ENCODE measurements at regions not wholly inside any gene's neighbourhood (a gene's known extent, or its start where the extent isn't known, plus 50 kb on each side); places are given as distances from the start of the nearest gene placed in this dataset.

DNA sequence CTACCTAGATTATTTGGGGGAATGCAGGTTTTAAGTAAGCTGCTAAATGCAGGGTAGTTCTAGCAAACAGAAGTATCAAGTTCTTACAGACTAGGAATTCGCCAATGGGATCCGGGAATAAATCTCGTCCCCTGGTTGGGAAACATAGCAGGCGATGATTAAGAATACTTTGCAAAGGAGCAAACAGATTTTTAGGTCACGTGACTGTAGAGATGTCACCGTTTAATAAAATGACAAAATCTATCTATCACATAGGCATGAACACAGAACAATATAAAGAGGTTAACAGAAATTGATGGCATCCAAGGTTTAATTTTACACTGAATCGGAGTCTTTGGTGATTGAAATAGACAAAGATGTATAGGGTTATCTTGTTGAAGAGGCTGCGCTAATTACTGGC is 664.1 kb downstream of the BCL11A start:
- TF ChIP-seq, protein P1, sequence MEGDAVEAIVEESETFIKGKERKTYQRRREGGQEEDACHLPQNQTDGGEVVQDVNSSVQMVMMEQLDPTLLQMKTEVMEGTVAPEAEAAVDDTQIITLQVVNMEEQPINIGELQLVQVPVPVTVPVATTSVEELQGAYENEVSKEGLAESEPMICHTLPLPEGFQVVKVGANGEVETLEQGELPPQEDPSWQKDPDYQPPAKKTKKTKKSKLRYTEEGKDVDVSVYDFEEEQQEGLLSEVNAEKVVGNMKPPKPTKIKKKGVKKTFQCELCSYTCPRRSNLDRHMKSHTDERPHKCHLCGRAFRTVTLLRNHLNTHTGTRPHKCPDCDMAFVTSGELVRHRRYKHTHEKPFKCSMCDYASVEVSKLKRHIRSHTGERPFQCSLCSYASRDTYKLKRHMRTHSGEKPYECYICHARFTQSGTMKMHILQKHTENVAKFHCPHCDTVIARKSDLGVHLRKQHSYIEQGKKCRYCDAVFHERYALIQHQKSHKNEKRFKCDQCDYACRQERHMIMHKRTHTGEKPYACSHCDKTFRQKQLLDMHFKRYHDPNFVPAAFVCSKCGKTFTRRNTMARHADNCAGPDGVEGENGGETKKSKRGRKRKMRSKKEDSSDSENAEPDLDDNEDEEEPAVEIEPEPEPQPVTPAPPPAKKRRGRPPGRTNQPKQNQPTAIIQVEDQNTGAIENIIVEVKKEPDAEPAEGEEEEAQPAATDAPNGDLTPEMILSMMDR (IDR thresholded peaks at IDR 0.05; ENCODE audit: insufficient read depth, low read length, poor library complexity, severe bottlenecking): no peak
- no peak for TF ChIP-seq EZH2phosphoT487 (conservative IDR thresholded peaks at IDR 0.05; ENCODE audit: low read length)
